ENCODE measurements at regions not wholly inside any gene's neighbourhood (a gene's known extent, or its start where the extent isn't known, plus 50 kb on each side); places are given as distances from the start of the nearest gene placed in this dataset.

GRCh38 chr3:139103484-139103883 is 58.8 kb upstream of the PRR23C start:
- Mint-ChIP-seq H3K4me3 (no peak overlapping the region), H3K27ac (no peak overlapping the region), H3K4me1 (peaks cover 3% of the 10 kb centered on the region), H3K36me3 (no peaks in the 10 kb centered on the region), H3K27me3 (ENCODE audit: insufficient read depth, low read depth) (peaks cover 20% of the 10 kb centered on the region), H3K9me3 (no peaks in the 10 kb centered on the region)
- no peaks in the 10 kb centered on the region for H3K36me3 ChIP-seq
- TF ChIP-seq, protein P1, sequence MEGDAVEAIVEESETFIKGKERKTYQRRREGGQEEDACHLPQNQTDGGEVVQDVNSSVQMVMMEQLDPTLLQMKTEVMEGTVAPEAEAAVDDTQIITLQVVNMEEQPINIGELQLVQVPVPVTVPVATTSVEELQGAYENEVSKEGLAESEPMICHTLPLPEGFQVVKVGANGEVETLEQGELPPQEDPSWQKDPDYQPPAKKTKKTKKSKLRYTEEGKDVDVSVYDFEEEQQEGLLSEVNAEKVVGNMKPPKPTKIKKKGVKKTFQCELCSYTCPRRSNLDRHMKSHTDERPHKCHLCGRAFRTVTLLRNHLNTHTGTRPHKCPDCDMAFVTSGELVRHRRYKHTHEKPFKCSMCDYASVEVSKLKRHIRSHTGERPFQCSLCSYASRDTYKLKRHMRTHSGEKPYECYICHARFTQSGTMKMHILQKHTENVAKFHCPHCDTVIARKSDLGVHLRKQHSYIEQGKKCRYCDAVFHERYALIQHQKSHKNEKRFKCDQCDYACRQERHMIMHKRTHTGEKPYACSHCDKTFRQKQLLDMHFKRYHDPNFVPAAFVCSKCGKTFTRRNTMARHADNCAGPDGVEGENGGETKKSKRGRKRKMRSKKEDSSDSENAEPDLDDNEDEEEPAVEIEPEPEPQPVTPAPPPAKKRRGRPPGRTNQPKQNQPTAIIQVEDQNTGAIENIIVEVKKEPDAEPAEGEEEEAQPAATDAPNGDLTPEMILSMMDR (IDR thresholded peaks at IDR 0.05), result no peak
- no peak for TF ChIP-seq EZH2phosphoT487 (IDR thresholded peaks at IDR 0.05)
- no peak for TF ChIP-seq EZH2 (IDR thresholded peaks at IDR 0.05)
- no peaks in the 10 kb centered on the region for H3K27me3 ChIP-seq
- H3K4me2 ChIP-seq, result no peak overlapping the region
- no peaks in the 10 kb centered on the region for H3K79me2 ChIP-seq (ENCODE audit: low read depth)
- DNase-seq (ENCODE audit: low spot score), result no peak
- peaks cover 7% of the 10 kb centered on the region for H3K4me1 ChIP-seq
- no peak overlapping the region for H3K9ac ChIP-seq
- no peak overlapping the region for H2AFZ ChIP-seq (replicated peaks)
- no peaks in the 10 kb centered on the region for H4K20me1 ChIP-seq (ENCODE audit: low read depth)
- H3K9me3 ChIP-seq (ENCODE audit: low read depth), result no peaks in the 10 kb centered on the region
- no peak overlapping the region for H3K27ac ChIP-seq
- no peak overlapping the region for H3K4me3 ChIP-seq
- no peaks in the 10 kb centered on the region for H3F3A ChIP-seq (ENCODE audit: low read depth)

DNA sequence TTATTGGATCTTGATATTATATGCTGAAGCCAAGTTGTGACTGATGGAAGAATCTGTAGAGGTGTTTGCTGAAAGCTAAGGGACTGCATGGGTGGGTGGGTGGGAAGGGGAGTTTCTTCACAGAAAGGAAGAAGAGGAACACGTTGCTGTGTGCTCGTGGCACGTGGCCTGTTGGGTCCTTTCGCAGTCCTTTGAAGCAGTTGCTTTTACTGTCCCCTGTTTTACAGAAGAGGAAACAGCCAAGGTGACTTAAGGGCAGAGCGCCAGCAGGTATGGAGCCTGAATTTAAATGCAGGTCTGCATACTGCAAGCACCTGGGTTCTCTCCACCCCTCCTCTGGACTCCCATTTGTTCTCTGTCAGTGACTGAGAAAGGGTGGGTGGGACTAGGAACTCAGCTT is 59.4 kb upstream of the PRR23C start:
- Histone ChIP-seq H3F3A (ENCODE audit: low read depth) (no peaks in the 10 kb centered on the region), H3K36me3 (no peaks in the 10 kb centered on the region), H3K27me3 (no peaks in the 10 kb centered on the region), H3K4me1 (peaks cover 7% of the 10 kb centered on the region), H4K20me1 (ENCODE audit: low read depth) (no peaks in the 10 kb centered on the region), H2AFZ (replicated peaks) (no peak overlapping the region), H3K27ac (no peak overlapping the region), H3K9ac (no peak overlapping the region), H3K79me2 (ENCODE audit: low read depth) (no peaks in the 10 kb centered on the region), H3K4me2 (no peak overlapping the region), H3K4me3 (no peak overlapping the region), H3K9me3 (ENCODE audit: low read depth) (no peaks in the 10 kb centered on the region)
- TF ChIP-seq, protein P1 (IDR thresholded peaks at IDR 0.05), result no peak
- no peak for TF ChIP-seq EZH2 (IDR thresholded peaks at IDR 0.05)
- TF ChIP-seq EZH2phosphoT487 (IDR thresholded peaks at IDR 0.05), result no peak
- Mint-ChIP-seq H3K4me3 (no peak overlapping the region), H3K9me3 (no peaks in the 10 kb centered on the region), H3K27me3 (ENCODE audit: insufficient read depth, low read depth) (peaks cover 20% of the 10 kb centered on the region), H3K27ac (no peak overlapping the region), H3K4me1 (peaks cover 3% of the 10 kb centered on the region), H3K36me3 (no peaks in the 10 kb centered on the region)
- DNase-seq (ENCODE audit: low spot score), result no peak

DNA sequence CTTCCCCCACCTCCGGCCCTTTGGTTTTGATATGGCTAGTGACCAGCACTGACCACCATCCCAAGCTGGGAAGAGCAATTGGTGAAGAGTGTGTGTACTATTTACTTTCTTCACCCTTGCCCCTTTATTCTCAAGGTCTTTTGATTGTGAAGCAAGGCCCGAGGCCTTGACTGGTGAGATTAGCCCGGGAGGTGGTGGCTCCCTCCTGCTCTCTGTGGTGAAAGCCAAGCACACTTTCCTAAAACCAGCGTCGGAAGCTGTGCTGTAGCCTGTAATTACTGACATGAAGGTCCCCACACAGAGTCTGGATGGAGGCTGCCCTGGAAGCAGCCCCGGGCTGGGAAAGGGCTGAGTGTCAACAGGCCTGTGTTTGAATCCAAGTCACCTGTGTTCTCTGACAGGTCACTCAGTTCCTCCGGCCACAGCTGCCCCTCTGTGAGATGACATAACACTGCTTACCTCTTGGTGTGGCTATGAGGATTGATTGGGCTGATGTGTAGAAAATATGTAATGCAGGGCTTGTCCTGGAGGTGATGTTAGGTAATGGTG is 60.5 kb upstream of the PRR23C start:
- Histone ChIP-seq H4K20me1 (ENCODE audit: low read depth) (no peaks in the 10 kb centered on the region), H3K4me3 (no peak overlapping the region), H3K9ac (no peak overlapping the region), H3K27me3 (no peaks in the 10 kb centered on the region), H3K9me3 (ENCODE audit: low read depth) (no peaks in the 10 kb centered on the region), H2AFZ (replicated peaks) (no peak overlapping the region), H3K79me2 (ENCODE audit: low read depth) (no peaks in the 10 kb centered on the region), H3K4me2 (no peak overlapping the region), H3K36me3 (no peaks in the 10 kb centered on the region), H3K27ac (no peak overlapping the region), H3K4me1 (peaks cover 7% of the 10 kb centered on the region), H3F3A (ENCODE audit: low read depth) (no peaks in the 10 kb centered on the region)
- TF ChIP-seq EZH2 (IDR thresholded peaks at IDR 0.05) (no peak), EZH2phosphoT487 (IDR thresholded peaks at IDR 0.05) (no peak)
- TF ChIP-seq, protein P1 (IDR thresholded peaks at IDR 0.05), result no peak
- DNase-seq (ENCODE audit: low spot score), result no peak
- Mint-ChIP-seq H3K27ac (peak overlapping the region; percentile 6), H3K4me3 (no peak overlapping the region), H3K27me3 (ENCODE audit: insufficient read depth, low read depth) (peaks cover 21% of the 10 kb centered on the region), H3K36me3 (no peaks in the 10 kb centered on the region), H3K4me1 (peaks cover 3% of the 10 kb centered on the region), H3K9me3 (no peaks in the 10 kb centered on the region)

Measured in neural progenitor cell (in vitro differentiated cells).